GM18907 (cell line): ENCODE measurements at regions not wholly inside any gene's neighbourhood (a gene's known extent, or its start where the extent isn't known, plus 50 kb on each side); places are given as distances from the start of the nearest gene placed in this dataset.
A peak's percentile ranks its signal among the peaks of the same experiment; 100 is the strongest.
"Not testable (repeated sequence)": the region's sequence is repeated elsewhere in the genome, so short reads cannot be mapped to it uniquely, and the experiment has no call there.

Experiments
- ATAC-seq: cut with Tn5 transposase; IDR thresholded peaks from one replicate; pipeline ENCODE4 v1.9.1; 2021; ENCODE audit warnings: mild to moderate bottlenecking, moderate library complexity; ENCODE audit not compliant: unreplicated experiment

DNA sequence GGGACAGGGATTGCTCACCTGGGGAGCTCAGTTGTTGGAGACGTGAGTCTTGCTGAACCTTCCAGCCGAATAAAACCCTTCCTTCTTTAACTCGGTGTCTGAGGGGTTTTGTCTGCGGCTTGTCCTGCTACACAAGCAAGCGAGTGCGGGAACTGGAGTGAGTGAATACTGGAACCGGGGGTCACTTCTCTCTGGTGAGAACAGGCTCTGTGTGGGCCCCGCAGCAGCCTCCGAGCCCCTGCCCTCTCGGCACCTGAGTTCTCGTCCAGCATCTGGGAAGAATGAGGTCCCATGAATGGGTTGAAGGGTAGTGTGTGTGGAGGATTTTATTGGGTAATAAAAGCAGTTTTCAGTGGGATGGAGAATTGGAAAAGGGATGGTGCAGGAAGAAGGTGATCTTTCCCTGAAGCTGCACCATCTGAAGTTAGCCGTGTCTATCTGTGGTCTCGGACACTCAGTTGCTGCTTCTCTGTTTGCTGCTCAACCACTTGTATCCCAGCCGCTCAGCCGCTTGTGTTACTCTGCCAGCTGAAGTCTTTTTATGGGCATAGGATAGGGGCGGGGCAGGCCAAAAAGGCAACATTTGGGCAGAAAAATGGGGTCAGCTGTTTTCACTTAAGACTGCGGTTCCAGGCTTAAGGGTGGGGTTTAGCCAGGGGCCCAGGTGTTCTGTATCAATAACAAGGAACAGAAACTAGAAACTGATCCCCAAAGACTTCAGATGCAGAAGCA is 450.6 kb upstream of the CAMK1G start:
- ATAC-seq, result no peak

DNA sequence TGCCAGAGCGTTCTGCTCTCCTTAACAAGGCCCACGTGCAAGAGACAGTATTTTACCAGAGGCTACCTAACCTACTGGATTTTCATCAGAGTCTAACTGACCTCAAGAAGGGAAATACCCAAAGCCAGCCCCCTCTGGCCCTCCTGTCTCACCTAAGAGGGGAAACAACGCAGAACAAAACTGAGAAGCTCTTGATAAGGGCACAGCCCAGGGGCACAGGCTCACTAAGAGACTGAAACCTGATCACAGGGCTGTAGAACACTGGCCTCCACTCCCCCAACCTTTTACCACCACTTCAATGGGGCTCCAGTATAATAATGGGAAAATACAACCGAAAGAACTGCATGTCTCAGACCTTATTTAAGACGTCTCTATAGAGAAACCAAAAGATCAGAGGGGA is 449.5 kb upstream of the CAMK1G start:
- no peak for ATAC-seq

DNA sequence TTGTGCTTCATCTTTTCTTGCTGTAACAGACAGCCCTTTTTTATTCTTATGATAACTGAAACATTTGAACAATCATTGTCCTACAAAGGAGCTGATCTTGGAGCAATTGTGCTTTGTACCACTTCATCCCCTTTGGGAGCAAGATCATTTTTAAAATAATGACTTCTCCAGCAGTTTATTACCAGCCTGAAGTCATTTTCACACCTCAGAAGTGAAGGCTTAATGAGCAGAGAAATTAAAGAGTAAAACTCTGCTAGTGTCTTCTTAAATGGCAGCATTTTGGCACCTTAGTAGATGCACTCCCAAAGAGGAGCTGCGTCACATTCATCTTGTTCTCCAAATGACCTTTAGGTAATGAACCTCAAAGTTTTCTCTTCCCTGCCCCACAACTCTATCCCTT is 439.6 kb upstream of the CAMK1G start:
- ATAC-seq, result no peak

- ATAC-seq, result no peak
Observed at GRCh38 chr1:209150114-209150513, 433.4 kb upstream of the CAMK1G start.

DNA sequence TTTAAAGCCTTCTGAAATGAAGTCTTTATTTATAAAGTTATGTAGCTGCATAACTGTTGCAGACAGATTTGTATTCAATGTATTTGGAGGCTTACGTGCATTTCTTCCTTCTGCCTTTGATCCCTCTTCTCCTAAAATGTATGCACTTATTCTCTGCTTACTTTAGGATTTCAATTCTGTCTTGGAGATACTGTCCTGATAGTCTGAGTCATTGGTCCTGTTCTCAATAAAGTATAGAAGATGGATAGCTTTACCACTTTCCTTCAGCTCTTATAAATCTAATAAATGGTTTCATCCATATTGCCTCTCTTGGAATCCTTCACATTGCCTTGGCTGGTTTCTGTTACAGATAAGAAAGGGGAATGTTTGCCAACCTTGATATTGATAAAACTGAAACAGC is 430.1 kb upstream of the CAMK1G start:
- ATAC-seq, result no peak

- ATAC-seq, result no peak
Observed at GRCh38 chr1:209154912-209155311, 428.6 kb upstream of the CAMK1G start.

GRCh38 chr1:209155546-209155945 is 428.0 kb upstream of the CAMK1G start:
- ATAC-seq, result no peak

DNA sequence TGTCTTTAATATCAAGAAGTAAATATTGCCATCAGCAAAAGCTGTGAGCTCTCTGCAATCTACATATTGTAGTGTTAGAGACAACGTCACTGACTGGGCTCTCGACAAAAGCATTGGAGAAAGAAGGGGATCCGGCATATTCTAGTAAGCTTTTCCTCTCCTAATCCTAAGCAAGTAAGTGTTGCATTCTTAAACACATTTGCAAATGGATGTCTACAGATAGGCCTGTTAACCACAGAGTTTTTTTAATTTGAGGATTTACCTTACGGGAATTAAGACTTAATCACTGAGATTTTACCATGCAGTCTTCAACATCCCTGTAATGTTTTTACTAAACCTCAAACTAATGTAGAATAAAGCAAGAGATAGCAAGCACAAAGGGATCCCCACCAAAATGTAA is 426.5 kb upstream of the CAMK1G start:
- no peak for ATAC-seq

- ATAC-seq, result no peak
Observed at GRCh38 chr1:209157546-209158249, 425.8 kb upstream of the CAMK1G start.

- no peak for ATAC-seq
Observed at GRCh38 chr1:209158851-209159250, 424.7 kb upstream of the CAMK1G start.

GRCh38 chr1:209160230-209160629 is 423.3 kb upstream of the CAMK1G start:
- ATAC-seq, result no peak

DNA sequence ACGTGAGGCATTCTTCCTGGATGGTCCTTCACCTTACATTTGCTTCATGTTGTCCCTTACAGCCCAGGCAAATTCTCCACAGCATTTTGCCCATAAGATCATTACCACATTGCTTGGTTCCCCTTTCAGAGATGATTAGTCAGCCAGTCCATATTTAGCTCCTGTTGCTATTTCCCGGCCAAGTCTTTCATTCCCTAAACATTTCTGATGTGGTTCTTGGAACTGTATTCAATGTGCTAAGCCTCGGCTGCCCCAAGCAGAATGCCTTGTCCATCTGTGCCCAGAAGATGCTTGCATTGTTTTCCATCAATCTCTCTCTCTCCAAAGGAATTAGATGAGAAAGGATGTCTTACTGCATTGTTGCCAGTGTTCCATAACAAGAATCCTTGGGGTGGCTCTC is 420.9 kb upstream of the CAMK1G start:
- ATAC-seq, result no peak

DNA sequence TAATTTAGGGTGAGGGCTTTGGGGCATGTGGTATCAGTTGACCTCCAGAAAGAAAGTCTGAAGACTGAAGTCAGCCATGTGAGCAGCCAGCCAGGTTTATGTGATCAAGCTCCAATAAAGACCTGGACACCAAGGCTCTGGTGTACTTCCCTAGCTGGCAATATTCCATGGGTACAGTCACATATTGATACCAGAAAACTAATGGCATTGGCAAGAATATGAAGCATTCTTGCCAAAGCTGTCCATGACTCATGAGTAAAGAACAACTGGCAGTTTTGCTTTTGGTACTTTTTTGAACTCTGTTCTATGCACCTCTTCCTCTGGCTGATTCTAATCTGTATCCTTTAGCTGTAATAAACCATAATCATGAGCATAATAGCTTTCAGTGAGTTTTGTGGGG is 415.3 kb upstream of the CAMK1G start:
- no peak for ATAC-seq

GRCh38 chr1:209171151-209171550 is 412.4 kb upstream of the CAMK1G start:
- no peak for ATAC-seq

GRCh38 chr1:209172286-209172685 is 411.2 kb upstream of the CAMK1G start:
- no peak for ATAC-seq

DNA sequence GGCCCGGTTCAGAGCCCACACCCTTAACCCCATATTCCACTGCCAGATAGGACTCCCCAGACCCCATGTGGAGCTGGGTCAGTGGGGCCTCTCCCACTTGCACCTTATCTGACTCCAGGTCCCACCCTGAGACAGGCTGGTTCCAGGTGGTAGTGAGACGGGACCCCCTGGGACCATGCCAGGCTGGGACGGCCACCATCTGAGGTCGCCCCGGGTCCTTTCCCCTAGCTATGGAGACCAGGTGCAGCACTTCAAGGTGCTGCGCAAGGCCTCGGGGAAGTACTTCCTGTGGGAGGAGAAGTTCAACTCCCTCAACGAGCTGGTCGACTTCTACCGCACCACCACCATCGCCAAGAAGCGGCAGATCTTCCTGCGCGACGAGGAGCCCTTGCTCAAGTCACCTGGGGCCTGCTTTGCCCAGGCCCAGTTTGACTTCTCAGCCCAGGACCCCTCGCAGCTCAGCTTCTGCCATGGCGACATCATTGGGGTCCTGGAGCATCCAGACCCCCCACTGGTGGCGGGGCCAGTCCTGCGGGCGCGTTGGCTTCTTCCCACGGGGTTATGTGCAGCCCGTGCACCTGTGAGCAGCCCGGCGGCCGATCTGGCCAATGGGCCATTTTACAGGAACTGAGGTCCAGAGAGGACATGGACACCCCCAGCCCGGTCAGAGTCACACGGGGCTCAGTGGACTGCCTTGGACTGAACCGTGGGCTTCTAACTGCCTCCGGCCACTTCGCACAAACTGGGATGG is 410.5 kb upstream of the CAMK1G start:
- ATAC-seq, result not testable (repeated sequence)

DNA sequence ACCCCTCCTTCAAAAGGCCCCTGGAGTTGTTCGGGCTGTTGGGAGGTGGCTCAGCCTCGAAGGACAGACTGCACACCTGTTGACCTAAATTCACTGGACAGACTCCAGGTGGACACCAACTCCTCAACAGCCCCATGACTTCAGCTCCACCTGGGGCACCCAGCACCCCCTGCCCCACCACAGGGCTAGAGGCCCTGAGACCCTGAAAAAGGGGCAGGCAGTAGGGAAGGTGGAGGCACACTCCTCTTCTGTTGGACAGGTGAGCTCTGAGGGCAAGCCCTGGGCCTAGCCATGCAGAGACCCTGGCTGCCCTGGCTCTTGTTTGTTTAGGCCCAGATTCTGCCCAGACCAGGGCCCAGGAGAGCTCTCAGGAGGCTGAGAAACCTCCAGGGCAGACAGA is 409.7 kb upstream of the CAMK1G start:
- not testable (repeated sequence) for ATAC-seq

GRCh38 chr1:209176866-209177430 is 406.6 kb upstream of the CAMK1G start:
- ATAC-seq, result no peak

- no peak for ATAC-seq
Observed at GRCh38 chr1:209183195-209183594, 400.3 kb upstream of the CAMK1G start.

- ATAC-seq, result no peak
Observed at GRCh38 chr1:209187589-209187988, 395.9 kb upstream of the CAMK1G start.

GRCh38 chr1:209190591-209191261 is 392.8 kb upstream of the CAMK1G start:
- peak; percentile 76 for ATAC-seq
